ENCODE measurements at regions not wholly inside any gene's neighbourhood (a gene's known extent, or its start where the extent isn't known, plus 50 kb on each side); places are given as distances from the start of the nearest gene placed in this dataset.

GRCh38 chr13:78897200-78897599 lies 238.2 kb upstream of the OBI1 start:
- Histone ChIP-seq H4K8ac (ENCODE audit: low read depth, low read length) (no peak overlapping the region), H3K4me2 (ENCODE audit: low read length) (no peak overlapping the region), H3K79me1 (ENCODE audit: low read length) (no peaks in the 10 kb centered on the region), H3K56ac (ENCODE audit: low read length) (no peak overlapping the region), H3K18ac (ENCODE audit: low read length) (no peak overlapping the region), H2BK120ac (ENCODE audit: low read depth, low read length) (no peak overlapping the region), H4K5ac (ENCODE audit: low read length) (no peak overlapping the region), H3K27ac (ENCODE audit: low read depth, low read length) (no peak overlapping the region), H3K79me2 (ENCODE audit: control insufficient read depth, insufficient read depth, low read length) (no peaks in the 10 kb centered on the region), H2BK5ac (ENCODE audit: low read length) (no peak overlapping the region), H3K36me3 (ENCODE audit: control insufficient read depth, insufficient read depth, low read length) (no peaks in the 10 kb centered on the region), H3K4me1 (ENCODE audit: control insufficient read depth, low read depth, low read length) (no peaks in the 10 kb centered on the region), H3K9ac (ENCODE audit: low read length) (no peak overlapping the region), H3K23ac (ENCODE audit: low read length) (no peak overlapping the region), H2BK15ac (replicated peaks; ENCODE audit: low read depth) (no peak overlapping the region), H3K27me3 (ENCODE audit: insufficient read depth, low read length, poor library complexity) (no peaks in the 10 kb centered on the region), H3K4me3 (ENCODE audit: low read length) (no peak overlapping the region), H3K4ac (ENCODE audit: low read depth, low read length) (no peak overlapping the region), H2AK5ac (ENCODE audit: low read length) (no peak overlapping the region)
- no peak for DNase-seq
- no CpG with 5 or more reads among the region's 2 CpGs for WGBS (ENCODE audit: extremely low coverage, insufficient coverage, low lambda C conversion rate)

- no peak overlapping the region for H3K23ac ChIP-seq (ENCODE audit: low read length)
- H4K5ac ChIP-seq (ENCODE audit: low read length): no peak overlapping the region
- H2AK5ac ChIP-seq (ENCODE audit: low read length): no peak overlapping the region
- H2BK15ac ChIP-seq (replicated peaks; ENCODE audit: low read depth): no peak overlapping the region
- no peak overlapping the region for H3K18ac ChIP-seq (ENCODE audit: low read length)
- no peaks in the 10 kb centered on the region for H3K36me3 ChIP-seq (ENCODE audit: control insufficient read depth, insufficient read depth, low read length)
- H3K56ac ChIP-seq (ENCODE audit: low read length): no peak overlapping the region
- no peak overlapping the region for H2BK5ac ChIP-seq (ENCODE audit: low read length)
- H3K79me1 ChIP-seq (ENCODE audit: low read length): no peaks in the 10 kb centered on the region
- H3K9ac ChIP-seq (ENCODE audit: low read length): no peak overlapping the region
- no peak overlapping the region for H2BK120ac ChIP-seq (ENCODE audit: low read depth, low read length)
- H3K4me1 ChIP-seq (ENCODE audit: control insufficient read depth, low read depth, low read length): no peaks in the 10 kb centered on the region
- no peak for DNase-seq
- H3K27ac ChIP-seq (ENCODE audit: low read depth, low read length): no peak overlapping the region
- no peaks in the 10 kb centered on the region for H3K27me3 ChIP-seq (ENCODE audit: insufficient read depth, low read length, poor library complexity)
- H3K79me2 ChIP-seq (ENCODE audit: control insufficient read depth, insufficient read depth, low read length): no peaks in the 10 kb centered on the region
- no peak overlapping the region for H4K8ac ChIP-seq (ENCODE audit: low read depth, low read length)
- no peak overlapping the region for H3K4ac ChIP-seq (ENCODE audit: low read depth, low read length)
- no peak overlapping the region for H3K4me3 ChIP-seq (ENCODE audit: low read length)
- H3K4me2 ChIP-seq (ENCODE audit: low read length): no peak overlapping the region
Measured at GRCh38 chr13:78884571-78884970, 225.6 kb upstream of the OBI1 start.

GRCh38 chr13:78881751-78882150 lies 222.8 kb upstream of the OBI1 start:
- no peaks in the 10 kb centered on the region for H3K79me2 ChIP-seq (ENCODE audit: control insufficient read depth, insufficient read depth, low read length)

GRCh38 chr13:78881054-78881453 lies 222.1 kb upstream of the OBI1 start:
- no peak overlapping the region for H3K4me3 ChIP-seq (ENCODE audit: low read length)
- no CpG with 5 or more reads among the region's 3 CpGs for WGBS (ENCODE audit: extremely low coverage, insufficient coverage, low lambda C conversion rate)
- no peak overlapping the region for H2BK15ac ChIP-seq (replicated peaks; ENCODE audit: low read depth)

More at GRCh38 chr13:78881751-78882150, 222.8 kb upstream of the OBI1 start:
- Histone ChIP-seq H2BK120ac (ENCODE audit: low read depth, low read length) (no peak overlapping the region), H3K4me1 (ENCODE audit: control insufficient read depth, low read depth, low read length) (no peaks in the 10 kb centered on the region), H3K79me1 (ENCODE audit: low read length) (no peaks in the 10 kb centered on the region), H3K4me3 (ENCODE audit: low read length) (no peak overlapping the region), H3K27me3 (ENCODE audit: insufficient read depth, low read length, poor library complexity) (no peaks in the 10 kb centered on the region), H2AK5ac (ENCODE audit: low read length) (no peak overlapping the region), H4K5ac (ENCODE audit: low read length) (no peak overlapping the region), H3K4ac (ENCODE audit: low read depth, low read length) (no peak overlapping the region), H2BK5ac (ENCODE audit: low read length) (no peak overlapping the region), H3K56ac (ENCODE audit: low read length) (no peak overlapping the region), H4K8ac (ENCODE audit: low read depth, low read length) (no peak overlapping the region), H3K36me3 (ENCODE audit: control insufficient read depth, insufficient read depth, low read length) (no peaks in the 10 kb centered on the region), H3K27ac (ENCODE audit: low read depth, low read length) (no peak overlapping the region), H3K23ac (ENCODE audit: low read length) (no peak overlapping the region), H3K18ac (ENCODE audit: low read length) (peak overlapping the region; percentile 22), H3K9ac (ENCODE audit: low read length) (no peak overlapping the region), H3K4me2 (ENCODE audit: low read length) (no peak overlapping the region), H2BK15ac (replicated peaks; ENCODE audit: low read depth) (no peak overlapping the region)
- no peak for DNase-seq

GRCh38 chr13:78876915-78877549 lies 218.1 kb upstream of the OBI1 start:
- Histone ChIP-seq H2BK120ac (ENCODE audit: low read depth, low read length) (no peak overlapping the region), H3K18ac (ENCODE audit: low read length) (no peak overlapping the region), H4K8ac (ENCODE audit: low read depth, low read length) (no peak overlapping the region), H3K27me3 (ENCODE audit: insufficient read depth, low read length, poor library complexity) (no peaks in the 10 kb centered on the region), H3K4me3 (ENCODE audit: low read length) (no peak overlapping the region), H2BK5ac (ENCODE audit: low read length) (no peak overlapping the region), H3K9ac (ENCODE audit: low read length) (no peak overlapping the region), H2BK15ac (replicated peaks; ENCODE audit: low read depth) (no peak overlapping the region), H3K27ac (ENCODE audit: low read depth, low read length) (no peak overlapping the region), H3K79me2 (ENCODE audit: control insufficient read depth, insufficient read depth, low read length) (no peaks in the 10 kb centered on the region), H3K4me1 (ENCODE audit: control insufficient read depth, low read depth, low read length) (no peaks in the 10 kb centered on the region), H3K4me2 (ENCODE audit: low read length) (no peak overlapping the region), H3K36me3 (ENCODE audit: control insufficient read depth, insufficient read depth, low read length) (no peaks in the 10 kb centered on the region), H3K56ac (ENCODE audit: low read length) (no peak overlapping the region), H3K4ac (ENCODE audit: low read depth, low read length) (no peak overlapping the region), H3K23ac (ENCODE audit: low read length) (no peak overlapping the region), H4K5ac (ENCODE audit: low read length) (no peak overlapping the region), H3K79me1 (ENCODE audit: low read length) (no peaks in the 10 kb centered on the region), H2AK5ac (ENCODE audit: low read length) (no peak overlapping the region)
- no CpG with 5 or more reads among the region's 1 CpG for WGBS (ENCODE audit: extremely low coverage, insufficient coverage, low lambda C conversion rate)
- no peak for DNase-seq

More at GRCh38 chr13:78881054-78881453, 222.1 kb upstream of the OBI1 start:
- no peak overlapping the region for H4K8ac ChIP-seq (ENCODE audit: low read depth, low read length)
- no peak overlapping the region for H3K4ac ChIP-seq (ENCODE audit: low read depth, low read length)
- no peak overlapping the region for H2BK5ac ChIP-seq (ENCODE audit: low read length)
- no peaks in the 10 kb centered on the region for H3K4me1 ChIP-seq (ENCODE audit: control insufficient read depth, low read depth, low read length)
- H4K5ac ChIP-seq (ENCODE audit: low read length): no peak overlapping the region
- no peaks in the 10 kb centered on the region for H3K79me2 ChIP-seq (ENCODE audit: control insufficient read depth, insufficient read depth, low read length)
- no peaks in the 10 kb centered on the region for H3K79me1 ChIP-seq (ENCODE audit: low read length)
- DNase-seq: peak; percentile 86
- H3K9ac ChIP-seq (ENCODE audit: low read length): no peak overlapping the region
- H3K27me3 ChIP-seq (ENCODE audit: insufficient read depth, low read length, poor library complexity): no peaks in the 10 kb centered on the region
- no peak overlapping the region for H2AK5ac ChIP-seq (ENCODE audit: low read length)
- H3K27ac ChIP-seq (ENCODE audit: low read depth, low read length): no peak overlapping the region
- H3K23ac ChIP-seq (ENCODE audit: low read length): no peak overlapping the region
- no peak overlapping the region for H3K4me2 ChIP-seq (ENCODE audit: low read length)
- H3K18ac ChIP-seq (ENCODE audit: low read length): no peak overlapping the region
- H3K36me3 ChIP-seq (ENCODE audit: control insufficient read depth, insufficient read depth, low read length): no peaks in the 10 kb centered on the region
- no peak overlapping the region for H2BK120ac ChIP-seq (ENCODE audit: low read depth, low read length)
- no peak overlapping the region for H3K56ac ChIP-seq (ENCODE audit: low read length)
